Skeletal muscle satellite cell (primary cell): ENCODE measurements at regions not wholly inside any gene's neighbourhood (a gene's known extent, or its start where the extent isn't known, plus 50 kb on each side); places are given as distances from the start of the nearest gene placed in this dataset.

Experiments used
- H3K27me3 ChIP-seq: 2 replicates; pipeline ENCODE4 v1.7.0; 2013; ENCODE audit warnings: low read length; ENCODE audit not compliant: control insufficient read depth, insufficient read depth
- H3K36me3 ChIP-seq: 2 replicates; pipeline ENCODE4 v1.7.0; 2013; ENCODE audit warnings: mild to moderate bottlenecking, control low read depth, low read length; ENCODE audit not compliant: insufficient read depth
- H3K4me1 ChIP-seq: 2 replicates; pipeline ENCODE4 v1.7.0; 2013; ENCODE audit warnings: low read length; ENCODE audit not compliant: control insufficient read depth, insufficient read depth
- H3K4me2 ChIP-seq: 2 replicates; pipeline ENCODE4 v1.7.0; 2013; ENCODE audit warnings: mild to moderate bottlenecking, low read length
- H3K4me3 ChIP-seq: 2 replicates; pipeline ENCODE4 v1.7.0; 2013; ENCODE audit warnings: low read length
- H3K9ac ChIP-seq: 2 replicates; pipeline ENCODE4 v1.7.0; 2013; ENCODE audit warnings: mild to moderate bottlenecking, low read depth, low read length, moderate library complexity
- H3K9me3 ChIP-seq: replicated peaks from 2 replicates; pipeline ENCODE4 v1.7.0; 2013; ENCODE audit warnings: mild to moderate bottlenecking, control low read depth, low read length

- H3K4me1 ChIP-seq, result peaks cover 3% of the 10 kb centered on the region
- no peak overlapping the region for H3K9ac ChIP-seq
- no peak overlapping the region for H3K4me2 ChIP-seq
- no peaks in the 10 kb centered on the region for H3K9me3 ChIP-seq
- H3K27me3 ChIP-seq, result no peaks in the 10 kb centered on the region
- no peaks in the 10 kb centered on the region for H3K36me3 ChIP-seq
- no peak overlapping the region for H3K4me3 ChIP-seq
These were observed 523.0 kb downstream of the SPRY1 start for GRCh38 chr4:123919576-123920098.

GRCh38 chr4:123921339-123921738 lies 524.7 kb downstream of the SPRY1 start:
- Histone ChIP-seq H3K4me3 (no peak overlapping the region), H3K27me3 (no peaks in the 10 kb centered on the region), H3K4me1 (peaks cover 4% of the 10 kb centered on the region), H3K4me2 (no peak overlapping the region), H3K9me3 (no peaks in the 10 kb centered on the region), H3K36me3 (no peaks in the 10 kb centered on the region), H3K9ac (no peak overlapping the region)

- Histone ChIP-seq H3K36me3 (no peaks in the 10 kb centered on the region), H3K9me3 (no peaks in the 10 kb centered on the region), H3K9ac (no peak overlapping the region), H3K27me3 (no peaks in the 10 kb centered on the region), H3K4me2 (no peak overlapping the region), H3K4me3 (no peak overlapping the region), H3K4me1 (peaks cover 4% of the 10 kb centered on the region)
These were observed 526.3 kb downstream of the SPRY1 start for GRCh38 chr4:123922847-123923246.

- Histone ChIP-seq H3K4me2 (no peak overlapping the region), H3K27me3 (no peaks in the 10 kb centered on the region)
These were observed 527.9 kb downstream of the SPRY1 start for GRCh38 chr4:123924536-123924935.

GRCh38 chr4:123929565-123929964 lies 533.0 kb downstream of the SPRY1 start:
- Histone ChIP-seq H3K9ac (no peak overlapping the region), H3K4me1 (peaks cover 2% of the 10 kb centered on the region), H3K4me2 (no peak overlapping the region), H3K4me3 (no peak overlapping the region), H3K36me3 (no peaks in the 10 kb centered on the region), H3K9me3 (no peaks in the 10 kb centered on the region), H3K27me3 (no peaks in the 10 kb centered on the region)

More at GRCh38 chr4:123924536-123924935, 527.9 kb downstream of the SPRY1 start:
- Histone ChIP-seq H3K36me3 (no peaks in the 10 kb centered on the region), H3K4me1 (peaks cover 4% of the 10 kb centered on the region), H3K9me3 (no peaks in the 10 kb centered on the region), H3K4me3 (no peak overlapping the region), H3K9ac (no peak overlapping the region)

DNA sequence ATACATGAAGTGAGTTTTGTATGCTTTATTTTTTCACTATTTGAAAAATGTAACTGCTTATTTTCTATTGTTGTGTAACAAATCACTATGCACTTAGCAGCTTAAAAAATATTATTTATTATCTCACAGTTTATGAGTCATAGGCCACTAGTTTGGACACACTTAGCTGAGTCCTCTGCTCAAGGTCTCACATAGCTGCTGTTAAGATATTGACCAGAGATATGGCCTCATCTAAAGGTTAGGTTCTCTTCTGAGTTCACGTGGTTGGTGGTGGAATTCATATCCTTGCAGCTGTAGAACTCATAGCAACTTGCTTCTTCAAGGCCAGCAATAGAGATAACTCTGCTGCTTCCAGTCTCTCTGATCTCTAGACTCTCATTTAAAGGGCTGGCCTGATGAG lies 534.4 kb downstream of the SPRY1 start:
- Histone ChIP-seq H3K4me2 (no peak overlapping the region), H3K27me3 (no peaks in the 10 kb centered on the region), H3K9me3 (no peaks in the 10 kb centered on the region), H3K4me1 (no peaks in the 10 kb centered on the region), H3K36me3 (no peaks in the 10 kb centered on the region), H3K4me3 (no peak overlapping the region), H3K9ac (no peak overlapping the region)

- no peaks in the 10 kb centered on the region for H3K4me1 ChIP-seq
- no peaks in the 10 kb centered on the region for H3K9me3 ChIP-seq
- H3K36me3 ChIP-seq, result no peaks in the 10 kb centered on the region
- H3K4me3 ChIP-seq, result no peak overlapping the region
- H3K27me3 ChIP-seq, result no peaks in the 10 kb centered on the region
- no peak overlapping the region for H3K9ac ChIP-seq
- H3K4me2 ChIP-seq, result no peak overlapping the region
These were observed 537.5 kb downstream of the SPRY1 start for GRCh38 chr4:123934096-123934495.

DNA sequence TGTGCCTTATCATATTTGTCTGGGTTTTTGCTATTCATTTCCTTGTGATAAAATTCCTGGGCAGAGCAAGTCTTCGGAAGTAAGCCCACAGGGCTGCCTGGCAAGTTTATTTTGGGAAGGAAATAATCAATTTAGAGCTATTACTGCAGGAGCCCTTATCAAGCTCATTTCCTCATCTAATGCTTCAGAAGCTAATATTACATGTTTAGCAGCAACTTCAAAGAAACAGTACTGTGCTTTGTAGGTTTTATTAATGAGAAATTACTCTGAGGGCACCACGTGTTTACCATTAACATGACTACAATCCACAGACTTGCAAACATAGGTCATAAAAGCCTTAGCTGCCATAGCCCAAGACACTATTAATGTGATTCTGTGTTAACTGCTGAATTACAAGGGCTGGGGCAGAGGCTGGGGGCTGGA lies 540.0 kb downstream of the SPRY1 start:
- Histone ChIP-seq H3K9ac (no peak overlapping the region), H3K27me3 (no peaks in the 10 kb centered on the region), H3K4me2 (no peak overlapping the region), H3K36me3 (no peaks in the 10 kb centered on the region), H3K4me1 (peaks cover 14% of the 10 kb centered on the region), H3K9me3 (no peaks in the 10 kb centered on the region), H3K4me3 (no peak overlapping the region)

- Histone ChIP-seq H3K9ac (no peak overlapping the region), H3K9me3 (no peaks in the 10 kb centered on the region), H3K4me2 (no peak overlapping the region), H3K4me1 (peaks cover 17% of the 10 kb centered on the region), H3K4me3 (no peak overlapping the region), H3K36me3 (no peaks in the 10 kb centered on the region), H3K27me3 (no peaks in the 10 kb centered on the region)
These were observed 541.0 kb downstream of the SPRY1 start for GRCh38 chr4:123937581-123937980.

DNA sequence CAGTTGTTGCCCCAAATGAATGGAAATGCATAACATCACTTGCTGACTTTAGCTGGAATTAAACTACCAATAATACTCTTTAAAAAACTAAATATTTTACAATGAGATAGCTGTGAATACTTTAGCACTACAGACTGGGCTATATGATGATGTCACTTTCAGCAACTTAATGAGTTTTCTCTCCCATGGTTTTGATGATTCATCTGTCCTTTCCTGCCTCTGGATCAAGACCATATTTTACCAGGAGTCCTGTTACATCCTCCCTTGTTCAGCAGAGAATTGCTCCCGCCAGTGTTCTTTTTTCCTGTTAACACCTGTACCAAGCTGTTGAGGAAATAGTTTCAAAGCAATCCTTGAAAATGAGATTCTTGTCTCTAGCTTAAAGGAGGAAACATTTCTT lies 543.0 kb downstream of the SPRY1 start:
- Histone ChIP-seq H3K36me3 (no peaks in the 10 kb centered on the region), H3K27me3 (no peaks in the 10 kb centered on the region), H3K4me1 (peaks cover 17% of the 10 kb centered on the region), H3K9ac (no peak overlapping the region), H3K9me3 (no peaks in the 10 kb centered on the region), H3K4me3 (no peak overlapping the region), H3K4me2 (no peak overlapping the region)

DNA sequence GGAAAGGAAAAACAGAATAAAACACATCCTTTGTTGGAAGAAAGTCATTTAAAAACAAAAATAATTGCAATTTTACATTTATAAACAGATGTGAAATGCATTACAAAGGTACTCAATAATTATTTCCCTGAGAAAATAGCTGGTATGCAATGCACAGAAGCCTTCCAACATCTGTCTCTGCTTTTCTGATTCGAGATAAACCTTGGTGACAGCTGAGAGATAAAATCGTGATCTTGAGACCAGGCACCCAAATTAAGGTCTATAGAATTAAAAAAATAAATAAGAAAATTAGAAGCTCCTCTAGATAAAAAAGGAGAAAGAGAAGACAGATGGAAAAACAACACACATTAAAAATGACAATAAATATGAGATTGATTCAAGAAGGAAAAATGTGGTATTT lies 544.0 kb downstream of the SPRY1 start:
- Histone ChIP-seq H3K27me3 (no peaks in the 10 kb centered on the region), H3K4me2 (no peak overlapping the region)

GRCh38 chr4:123941306-123941705 lies 544.7 kb downstream of the SPRY1 start:
- no peaks in the 10 kb centered on the region for H3K27me3 ChIP-seq
- no peaks in the 10 kb centered on the region for H3K9me3 ChIP-seq
- H3K4me1 ChIP-seq, result peaks cover 17% of the 10 kb centered on the region
- peak overlapping the region; percentile 18 for H3K9ac ChIP-seq
- H3K36me3 ChIP-seq, result no peaks in the 10 kb centered on the region
- peak overlapping the region; percentile 22 for H3K4me2 ChIP-seq
- no peak overlapping the region for H3K4me3 ChIP-seq

More for the DNA sequence above, 544.0 kb downstream of the SPRY1 start:
- Histone ChIP-seq H3K9me3 (no peaks in the 10 kb centered on the region), H3K4me3 (no peak overlapping the region), H3K4me1 (peaks cover 17% of the 10 kb centered on the region), H3K9ac (no peak overlapping the region), H3K36me3 (no peaks in the 10 kb centered on the region)
